ENCODE measurements at regions not wholly inside any gene's neighbourhood (a gene's known extent, or its start where the extent isn't known, plus 50 kb on each side); places are given as distances from the start of the nearest gene placed in this dataset.

DNA sequence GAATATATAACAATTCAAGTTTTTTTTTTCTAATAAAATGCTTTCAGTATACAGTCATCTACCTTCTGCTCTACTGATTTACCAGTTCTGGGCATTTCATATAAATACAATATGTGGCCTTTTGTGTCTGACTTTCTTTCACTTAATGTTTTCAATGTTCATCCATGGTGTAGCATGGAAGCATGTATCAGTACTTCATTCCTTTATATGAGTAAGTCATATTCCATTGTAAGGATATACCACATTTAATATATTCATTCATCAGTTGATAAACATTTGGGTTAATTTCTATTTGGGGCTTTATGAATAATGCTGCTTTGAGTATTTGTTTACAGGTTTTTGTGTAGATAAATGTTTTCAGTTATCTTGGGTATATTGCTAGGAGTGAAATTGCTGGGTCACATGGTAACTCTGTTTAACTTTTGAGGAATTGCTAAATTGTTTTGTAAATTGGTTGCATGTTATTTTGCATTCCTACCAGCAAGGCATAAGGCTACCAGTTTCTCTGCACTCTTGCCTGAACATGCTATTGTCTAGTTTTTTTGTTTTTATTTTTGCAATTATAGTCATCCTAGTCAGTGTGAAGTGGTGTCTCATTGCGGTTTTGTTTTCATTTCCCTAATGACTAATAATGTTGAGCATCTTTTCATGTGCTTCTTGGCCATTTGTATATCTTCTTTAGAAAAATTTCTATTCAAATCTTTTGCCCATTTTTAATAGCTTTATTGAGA, 206.1 kb downstream of the TM2D1 start:
- POLR2A ChIA-PET, result no interaction called here

DNA sequence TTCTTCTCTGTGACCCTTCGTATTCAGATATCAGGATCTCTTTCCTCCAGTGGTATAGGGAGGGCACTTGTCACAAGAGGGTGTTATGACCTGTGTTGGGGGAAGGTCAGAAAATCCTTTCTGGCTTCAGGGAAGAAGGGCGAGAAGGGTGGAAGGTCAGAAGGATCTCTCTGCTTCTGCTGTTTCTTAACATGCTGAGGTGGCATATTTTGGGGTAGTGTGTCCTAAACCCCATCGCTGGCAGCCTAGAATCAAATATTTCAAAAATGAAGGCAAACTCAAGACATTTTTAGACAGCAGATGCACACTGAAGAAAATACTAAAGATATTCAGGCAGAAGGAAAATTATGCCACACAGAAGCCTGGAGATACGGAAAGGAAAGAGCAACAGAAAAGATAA, 207.6 kb downstream of the TM2D1 start:
- DNase-seq (ENCODE audit: low read depth, low spot score), result no peak
- Histone ChIP-seq H3K4me3 (ENCODE audit: low read depth, low read length) (no peak overlapping the region), H3K27ac (ENCODE audit: low read depth, low read length) (no peak overlapping the region), H3K9me3 (ENCODE audit: control insufficient read depth, insufficient read depth, low read length) (no peaks in the 10 kb centered on the region), H3K27me3 (ENCODE audit: control insufficient read depth, insufficient read depth, low read length) (no peaks in the 10 kb centered on the region)
- CTCF ChIA-PET, result no interaction called here
- POLR2A ChIA-PET, result no interaction called here
- TF ChIP-seq, protein P1, sequence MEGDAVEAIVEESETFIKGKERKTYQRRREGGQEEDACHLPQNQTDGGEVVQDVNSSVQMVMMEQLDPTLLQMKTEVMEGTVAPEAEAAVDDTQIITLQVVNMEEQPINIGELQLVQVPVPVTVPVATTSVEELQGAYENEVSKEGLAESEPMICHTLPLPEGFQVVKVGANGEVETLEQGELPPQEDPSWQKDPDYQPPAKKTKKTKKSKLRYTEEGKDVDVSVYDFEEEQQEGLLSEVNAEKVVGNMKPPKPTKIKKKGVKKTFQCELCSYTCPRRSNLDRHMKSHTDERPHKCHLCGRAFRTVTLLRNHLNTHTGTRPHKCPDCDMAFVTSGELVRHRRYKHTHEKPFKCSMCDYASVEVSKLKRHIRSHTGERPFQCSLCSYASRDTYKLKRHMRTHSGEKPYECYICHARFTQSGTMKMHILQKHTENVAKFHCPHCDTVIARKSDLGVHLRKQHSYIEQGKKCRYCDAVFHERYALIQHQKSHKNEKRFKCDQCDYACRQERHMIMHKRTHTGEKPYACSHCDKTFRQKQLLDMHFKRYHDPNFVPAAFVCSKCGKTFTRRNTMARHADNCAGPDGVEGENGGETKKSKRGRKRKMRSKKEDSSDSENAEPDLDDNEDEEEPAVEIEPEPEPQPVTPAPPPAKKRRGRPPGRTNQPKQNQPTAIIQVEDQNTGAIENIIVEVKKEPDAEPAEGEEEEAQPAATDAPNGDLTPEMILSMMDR (IDR thresholded peaks at IDR 0.05; ENCODE audit: low read depth, low read length), result no peak

More for the DNA sequence above, 206.1 kb downstream of the TM2D1 start:
- no peak overlapping the region for H3K4me3 ChIP-seq (ENCODE audit: low read depth, low read length)
- no peak overlapping the region for H3K27ac ChIP-seq (ENCODE audit: low read depth, low read length)
- H3K27me3 ChIP-seq (ENCODE audit: control insufficient read depth, insufficient read depth, low read length), result no peaks in the 10 kb centered on the region
- H3K9me3 ChIP-seq (ENCODE audit: control insufficient read depth, insufficient read depth, low read length), result no peaks in the 10 kb centered on the region
- CTCF ChIA-PET, result no interaction called here
- DNase-seq (ENCODE audit: low read depth, low spot score), result no peak
- TF ChIP-seq, protein P1 (IDR thresholded peaks at IDR 0.05; ENCODE audit: low read depth, low read length), result 0 out of 2 replicates have a peak, but pooled peaks have one; percentile 5

DNA sequence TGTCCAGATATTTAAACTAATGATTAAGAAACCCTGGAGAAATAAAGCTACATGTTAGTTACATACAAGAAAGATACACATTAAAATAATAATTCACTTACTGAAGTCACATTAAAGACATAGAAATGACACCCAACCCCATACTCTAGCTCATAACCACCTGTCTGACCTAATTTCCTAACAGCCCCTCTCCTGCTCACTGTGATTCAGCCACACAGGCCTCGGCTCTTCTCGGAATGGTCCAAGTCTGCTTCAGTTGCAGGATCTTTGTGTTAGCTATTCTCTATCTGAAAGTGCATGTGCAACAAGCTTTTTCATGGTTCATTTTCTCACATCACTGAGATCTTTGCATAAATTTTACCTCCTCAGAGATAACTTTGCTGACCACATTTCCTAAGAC, 209.8 kb downstream of the TM2D1 start:
- POLR2A ChIA-PET, result no interaction called here
- Histone ChIP-seq H3K4me3 (ENCODE audit: low read depth, low read length) (no peak overlapping the region), H3K27me3 (ENCODE audit: control insufficient read depth, insufficient read depth, low read length) (no peaks in the 10 kb centered on the region), H3K27ac (ENCODE audit: low read depth, low read length) (no peak overlapping the region), H3K9me3 (ENCODE audit: control insufficient read depth, insufficient read depth, low read length) (no peaks in the 10 kb centered on the region)
- CTCF ChIA-PET, result interaction anchor here (1.5 kb wide), 1 partner anchor 339 kb away, joined by 5 read pairs; no protein-coding TSS in a partner anchor
- DNase-seq (ENCODE audit: low read depth, low spot score), result no peak
- TF ChIP-seq, protein P1 (IDR thresholded peaks at IDR 0.05; ENCODE audit: low read depth, low read length), result no peak
